Suprapubic skin (tissue), 4 donors: ENCODE measurements at regions not wholly inside any gene's neighbourhood (a gene's known extent, or its start where the extent isn't known, plus 50 kb on each side); places are given as distances from the start of the nearest gene placed in this dataset.

Experiments
- CTCF ChIP-seq, 2 donors: fragments of 200-600 bp in 1 of 2; fragments of 450-650 bp in 1 of 2; sonication (generic) in 1 of 2; IDR thresholded peaks; one replicate each; pipeline ENCODE4 v1.5.1; 2016 to 2019; ENCODE audit warnings: antibody characterized with exemption in 2 of 2, mild to moderate bottlenecking in 1 of 2, moderate library complexity in 1 of 2
- POLR2A ChIP-seq, 2 donors: fragments of 450-650 bp; IDR thresholded peaks; one replicate each; pipeline ENCODE4 v1.6.1; 2017; ENCODE audit warnings: antibody characterized with exemption in 2 of 2, mild to moderate bottlenecking in 2 of 2, moderate library complexity in 2 of 2
- POLR2AphosphoS5 ChIP-seq, 3 donors: sonication (generic); formaldehyde crosslinking; IDR thresholded peaks; one replicate each; pipeline ENCODE4 v1.6.1; 2017; ENCODE audit warnings: antibody characterized with exemption in 3 of 3

GRCh38 chr6:149247385-149247763 lies 70.1 kb upstream of the TAB2 start:
- TF ChIP-seq POLR2A (IDR thresholded peaks at IDR 0.05) (no peak), CTCF (IDR thresholded peaks at IDR 0.05) (no peak), POLR2AphosphoS5 (IDR thresholded peaks at IDR 0.05) (no peak)
